Neural crest cell (in vitro differentiated cells): ENCODE measurements at regions not wholly inside any gene's neighbourhood (a gene's known extent, or its start where the extent isn't known, plus 50 kb on each side); places are given as distances from the start of the nearest gene placed in this dataset.
"Not testable (repeated sequence)": the region's sequence is repeated elsewhere in the genome, so short reads cannot be mapped to it uniquely, and the experiment has no call there.

Source experiments
- DNase-seq: peaks from one replicate; pipeline ENCODE4 v3.0.0; 2021; ENCODE audit warnings: low read depth, mixed read lengths, low spot score
- H3K27ac Mint-ChIP-seq: one replicate; pipeline ENCODE4 v1.8.0; 2021; ENCODE audit warnings: mild to moderate bottlenecking, mixed read lengths; ENCODE audit not compliant: unreplicated experiment
- H3K27me3 Mint-ChIP-seq: 2 replicates; pipeline ENCODE4 v1.8.0; 2021; ENCODE audit warnings: low read depth, mild to moderate bottlenecking, mixed read lengths
- H3K36me3 Mint-ChIP-seq: 2 replicates; pipeline ENCODE4 v1.8.0; 2021; ENCODE audit warnings: low read depth, mild to moderate bottlenecking, mixed read lengths
- H3K4me1 Mint-ChIP-seq: 2 replicates; pipeline ENCODE4 v1.8.0; 2021; ENCODE audit warnings: mixed read lengths
- H3K4me3 Mint-ChIP-seq: one replicate; pipeline ENCODE4 v1.8.0; 2021; ENCODE audit warnings: mild to moderate bottlenecking, mixed read lengths
- H3K9me3 Mint-ChIP-seq: 2 replicates; pipeline ENCODE4 v1.8.0; 2021; ENCODE audit warnings: mixed read lengths
- TF ChIP-seq, protein P1 (sequence below): fragments of 200-600 bp; sonication (generic); conservative IDR thresholded peaks from 2 replicates; pipeline ENCODE4 v1.5.0; 2021; ENCODE audit warnings: antibody characterized with exemption, mild to moderate bottlenecking

DNA sequence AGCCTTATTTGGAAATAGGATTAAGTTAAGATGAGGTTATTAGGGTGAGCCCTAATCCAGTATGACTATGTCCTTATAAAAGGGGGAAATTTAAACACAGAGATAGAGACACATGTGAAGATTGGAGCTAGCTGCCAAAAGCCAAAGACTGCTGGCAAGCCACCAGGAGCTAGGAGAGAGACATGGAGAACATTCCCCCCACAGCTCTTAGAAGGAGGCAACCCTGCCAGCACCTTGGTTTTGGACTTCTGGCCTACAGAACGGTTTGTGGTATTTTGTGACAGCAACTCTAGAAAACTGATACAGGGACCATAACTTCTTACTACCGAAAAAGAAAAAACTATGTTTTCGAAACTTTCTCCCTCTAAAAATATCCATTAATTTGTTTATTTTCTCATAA, 245.3 kb upstream of the RARB start:
- Mint-ChIP-seq H3K27me3 (no peaks in the 10 kb centered on the region), H3K4me1 (peaks cover 13% of the 10 kb centered on the region), H3K9me3 (peaks cover 9% of the 10 kb centered on the region), H3K36me3 (peaks cover 5% of the 10 kb centered on the region), H3K4me3 (no peak overlapping the region), H3K27ac (no peak overlapping the region)
- DNase-seq = no peak
- TF ChIP-seq, protein P1, sequence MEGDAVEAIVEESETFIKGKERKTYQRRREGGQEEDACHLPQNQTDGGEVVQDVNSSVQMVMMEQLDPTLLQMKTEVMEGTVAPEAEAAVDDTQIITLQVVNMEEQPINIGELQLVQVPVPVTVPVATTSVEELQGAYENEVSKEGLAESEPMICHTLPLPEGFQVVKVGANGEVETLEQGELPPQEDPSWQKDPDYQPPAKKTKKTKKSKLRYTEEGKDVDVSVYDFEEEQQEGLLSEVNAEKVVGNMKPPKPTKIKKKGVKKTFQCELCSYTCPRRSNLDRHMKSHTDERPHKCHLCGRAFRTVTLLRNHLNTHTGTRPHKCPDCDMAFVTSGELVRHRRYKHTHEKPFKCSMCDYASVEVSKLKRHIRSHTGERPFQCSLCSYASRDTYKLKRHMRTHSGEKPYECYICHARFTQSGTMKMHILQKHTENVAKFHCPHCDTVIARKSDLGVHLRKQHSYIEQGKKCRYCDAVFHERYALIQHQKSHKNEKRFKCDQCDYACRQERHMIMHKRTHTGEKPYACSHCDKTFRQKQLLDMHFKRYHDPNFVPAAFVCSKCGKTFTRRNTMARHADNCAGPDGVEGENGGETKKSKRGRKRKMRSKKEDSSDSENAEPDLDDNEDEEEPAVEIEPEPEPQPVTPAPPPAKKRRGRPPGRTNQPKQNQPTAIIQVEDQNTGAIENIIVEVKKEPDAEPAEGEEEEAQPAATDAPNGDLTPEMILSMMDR = no peak

DNA sequence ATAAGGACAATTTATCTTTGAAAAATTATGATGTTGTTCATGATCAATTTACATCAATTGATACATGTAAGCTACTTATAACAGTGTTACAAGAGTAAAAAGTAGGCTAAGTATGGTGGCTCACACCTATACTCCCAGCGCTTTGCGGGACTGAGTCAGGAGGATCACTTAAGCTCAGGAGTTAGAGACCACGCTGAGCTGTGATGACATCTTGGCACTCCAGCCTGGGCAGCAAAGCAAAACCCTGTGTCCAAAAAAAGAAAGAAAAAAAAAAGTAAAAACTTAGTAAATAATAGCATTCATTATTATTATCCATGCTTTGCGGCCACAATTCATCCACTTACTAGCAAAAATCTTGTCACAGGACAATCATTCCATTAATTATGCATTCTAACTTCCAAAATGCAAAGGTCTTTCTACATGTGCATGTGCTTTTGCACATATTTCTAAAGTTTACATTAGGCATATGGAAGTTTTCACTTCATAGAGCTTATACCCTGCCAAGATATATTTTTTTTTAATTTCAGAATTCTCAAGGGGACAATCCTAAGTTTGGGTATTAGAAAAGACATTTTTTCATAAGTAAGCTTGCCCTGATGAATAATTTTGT, 243.3 kb upstream of the RARB start:
- Mint-ChIP-seq H3K27me3 (no peaks in the 10 kb centered on the region), H3K27ac (no peak overlapping the region), H3K4me1 (peaks cover 13% of the 10 kb centered on the region), H3K4me3 (no peak overlapping the region), H3K9me3 (peaks cover 9% of the 10 kb centered on the region), H3K36me3 (peaks cover 5% of the 10 kb centered on the region)
- TF ChIP-seq, protein P1 = no peak
- no peak for DNase-seq

DNA sequence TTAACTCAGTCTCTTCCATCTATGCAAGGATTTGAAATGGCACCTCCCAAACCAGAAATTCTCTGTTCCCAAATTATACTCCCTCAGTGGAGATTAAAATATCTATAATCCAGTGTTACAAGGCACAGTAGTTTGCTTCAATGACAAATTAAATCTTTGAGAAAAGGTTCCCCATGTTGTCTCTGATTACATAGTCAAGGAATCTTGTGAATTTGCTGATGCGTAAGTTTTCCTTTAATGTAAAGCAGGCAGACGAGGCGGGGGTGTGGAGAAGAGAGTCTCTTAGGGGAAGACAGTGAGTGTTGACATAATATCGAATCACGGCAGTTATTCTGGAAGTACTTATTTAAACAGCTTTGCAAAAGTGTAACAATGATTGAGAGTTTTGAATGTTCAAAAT, 236.4 kb upstream of the RARB start:
- Mint-ChIP-seq H3K4me3 (no peak overlapping the region), H3K36me3 (no peaks in the 10 kb centered on the region), H3K4me1 (peaks cover 5% of the 10 kb centered on the region), H3K27me3 (no peaks in the 10 kb centered on the region), H3K27ac (no peak overlapping the region), H3K9me3 (no peaks in the 10 kb centered on the region)
- no peak for DNase-seq
- TF ChIP-seq, protein P1 = no peak

DNA sequence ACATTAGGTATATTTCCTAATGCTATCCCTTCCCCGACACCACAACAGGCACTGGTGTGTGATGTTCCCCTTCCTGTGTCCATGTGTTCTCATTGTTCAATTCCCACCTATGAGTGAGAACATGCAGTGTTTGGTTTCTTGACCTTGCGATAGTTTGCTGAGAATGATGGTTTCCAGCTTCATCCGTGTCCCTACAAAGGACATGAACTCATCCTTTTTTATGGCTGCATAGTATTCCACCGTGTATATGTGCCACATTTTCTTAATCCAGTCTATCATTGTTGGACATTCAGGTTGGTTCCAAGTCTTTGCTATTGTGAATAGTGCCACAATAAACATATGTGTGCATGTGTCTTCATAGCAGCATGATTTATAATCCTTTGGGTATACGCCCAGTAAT, 228.5 kb upstream of the RARB start:
- H3K9me3 Mint-ChIP-seq = peaks cover 27% of the 10 kb centered on the region

DNA sequence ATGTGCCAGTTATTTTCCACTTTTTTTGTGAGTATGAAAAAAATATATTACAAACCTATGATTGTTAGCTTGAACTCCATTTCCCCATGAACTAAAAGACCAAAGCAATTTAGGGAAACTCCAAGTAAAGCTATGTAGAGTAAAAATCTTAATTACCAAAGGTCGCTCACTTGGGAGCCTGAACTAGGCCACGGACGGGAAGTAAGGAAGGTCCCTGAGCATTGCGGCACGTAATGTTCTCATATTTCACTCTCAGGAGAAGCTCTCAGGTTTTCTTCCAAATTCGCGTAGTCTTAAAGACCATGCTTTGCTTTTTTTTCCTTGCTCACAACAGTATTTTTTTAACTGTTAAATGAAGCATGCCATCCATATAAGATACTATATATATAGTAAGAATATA, 215.3 kb upstream of the RARB start:
- TF ChIP-seq, protein P1 = no peak
- Mint-ChIP-seq H3K4me3 (no peak overlapping the region), H3K27me3 (no peaks in the 10 kb centered on the region), H3K36me3 (peaks cover 6% of the 10 kb centered on the region), H3K27ac (no peak overlapping the region), H3K9me3 (peaks cover 11% of the 10 kb centered on the region), H3K4me1 (peaks cover 9% of the 10 kb centered on the region)
- DNase-seq = no peak

More for the DNA sequence above, 228.5 kb upstream of the RARB start:
- not testable (repeated sequence) for H3K4me1 Mint-ChIP-seq, DNase-seq, H3K4me3 Mint-ChIP-seq, H3K27ac Mint-ChIP-seq, H3K27me3 Mint-ChIP-seq
- peaks cover 23% of the 10 kb centered on the region for H3K36me3 Mint-ChIP-seq

DNA sequence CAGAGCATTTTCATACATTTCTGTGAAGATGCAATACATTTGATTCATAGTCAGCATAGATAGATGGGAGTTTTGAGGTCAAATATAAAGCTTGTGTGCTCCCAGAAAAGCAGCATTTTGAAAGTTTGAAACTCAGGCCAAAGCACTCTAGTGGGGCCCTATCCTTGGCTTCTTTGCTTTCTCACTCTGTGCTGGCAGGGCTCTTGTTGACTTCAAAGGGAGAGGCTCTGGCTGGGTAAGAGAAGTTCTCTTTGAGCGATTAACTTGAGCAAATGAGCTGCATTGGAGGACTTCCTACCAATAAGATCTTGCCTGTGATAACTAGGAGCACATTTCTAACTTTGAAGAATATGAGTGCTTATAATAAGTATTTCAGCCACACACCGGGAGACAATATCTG, 214.0 kb upstream of the RARB start:
- no peak for DNase-seq
- Mint-ChIP-seq H3K4me3 (no peak overlapping the region), H3K4me1 (peaks cover 13% of the 10 kb centered on the region), H3K27me3 (no peaks in the 10 kb centered on the region), H3K9me3 (peaks cover 4% of the 10 kb centered on the region), H3K36me3 (no peaks in the 10 kb centered on the region), H3K27ac (no peak overlapping the region)
- TF ChIP-seq, protein P1 = no peak
